ENCODE measurements at regions not wholly inside any gene's neighbourhood (a gene's known extent, or its start where the extent isn't known, plus 50 kb on each side); places are given as distances from the start of the nearest gene placed in this dataset.

DNA sequence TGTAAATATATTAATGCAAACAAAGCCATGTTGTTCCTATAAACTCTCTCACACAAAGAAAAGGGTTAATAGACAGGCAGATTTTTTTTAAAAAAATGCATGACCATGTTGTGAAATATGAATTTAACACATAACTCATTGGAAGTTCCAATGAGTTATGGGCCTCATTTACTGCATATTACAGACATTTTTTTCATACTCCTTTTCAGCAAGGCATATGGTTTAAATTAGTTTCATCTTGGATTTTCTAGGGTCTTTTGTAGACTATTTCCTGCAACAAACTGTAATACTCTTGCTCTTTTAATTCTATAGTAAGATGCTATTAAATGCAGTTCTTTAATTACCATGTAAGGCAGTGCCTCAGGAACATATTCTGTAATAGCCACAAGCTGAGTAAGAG is 323.1 kb downstream of the GBA3 start:
- TF ChIP-seq, protein P1, sequence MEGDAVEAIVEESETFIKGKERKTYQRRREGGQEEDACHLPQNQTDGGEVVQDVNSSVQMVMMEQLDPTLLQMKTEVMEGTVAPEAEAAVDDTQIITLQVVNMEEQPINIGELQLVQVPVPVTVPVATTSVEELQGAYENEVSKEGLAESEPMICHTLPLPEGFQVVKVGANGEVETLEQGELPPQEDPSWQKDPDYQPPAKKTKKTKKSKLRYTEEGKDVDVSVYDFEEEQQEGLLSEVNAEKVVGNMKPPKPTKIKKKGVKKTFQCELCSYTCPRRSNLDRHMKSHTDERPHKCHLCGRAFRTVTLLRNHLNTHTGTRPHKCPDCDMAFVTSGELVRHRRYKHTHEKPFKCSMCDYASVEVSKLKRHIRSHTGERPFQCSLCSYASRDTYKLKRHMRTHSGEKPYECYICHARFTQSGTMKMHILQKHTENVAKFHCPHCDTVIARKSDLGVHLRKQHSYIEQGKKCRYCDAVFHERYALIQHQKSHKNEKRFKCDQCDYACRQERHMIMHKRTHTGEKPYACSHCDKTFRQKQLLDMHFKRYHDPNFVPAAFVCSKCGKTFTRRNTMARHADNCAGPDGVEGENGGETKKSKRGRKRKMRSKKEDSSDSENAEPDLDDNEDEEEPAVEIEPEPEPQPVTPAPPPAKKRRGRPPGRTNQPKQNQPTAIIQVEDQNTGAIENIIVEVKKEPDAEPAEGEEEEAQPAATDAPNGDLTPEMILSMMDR (IDR thresholded peaks at IDR 0.05): no peak
- TF ChIP-seq POLR2AphosphoS5 (IDR thresholded peaks at IDR 0.05): no peak
